ENCODE measurements at regions not wholly inside any gene's neighbourhood (a gene's known extent, or its start where the extent isn't known, plus 50 kb on each side); places are given as distances from the start of the nearest gene placed in this dataset.

DNA sequence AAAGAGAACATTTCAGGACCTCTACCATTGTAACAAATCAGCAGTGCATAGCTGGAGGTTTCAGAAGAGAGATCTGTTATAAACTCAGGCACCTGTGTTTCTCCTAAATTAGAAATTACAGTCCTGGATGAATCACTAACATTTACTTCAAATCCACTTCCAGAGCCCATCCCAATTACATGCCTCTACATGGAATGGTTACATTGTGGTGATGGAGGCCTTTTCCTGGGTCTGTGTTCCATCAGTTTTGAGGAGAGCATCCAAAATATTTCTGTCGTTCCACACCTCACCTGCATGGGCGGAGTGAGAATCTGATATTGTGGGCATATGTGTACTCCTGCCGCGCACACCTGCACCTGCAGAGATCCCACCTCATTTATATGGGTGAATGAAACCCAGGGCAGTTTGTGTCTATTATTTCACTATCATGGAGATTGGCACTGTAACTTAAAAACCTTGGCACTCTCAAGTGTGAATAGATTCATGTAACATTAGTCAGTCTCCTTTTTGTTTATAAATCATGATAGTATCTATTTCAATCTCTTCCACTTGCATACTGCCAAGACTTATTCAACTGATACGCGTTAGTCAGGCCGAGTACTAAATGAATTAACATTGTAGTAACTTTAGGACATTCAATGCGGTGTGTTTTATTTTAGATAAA is 215.1 kb upstream of the FAR2 start:
- ChIA-PET CTCF (no interaction called here), POLR2A (ENCODE audit: low non-redundant PET) (no interaction called here)
- BruUV-seq (replicated peaks) = no TSS peak
- H3K4me3 ChIP-seq (ENCODE audit: low read depth, low read length, poor library complexity, severe bottlenecking) = no peak overlapping the region
- no peaks in the 10 kb centered on the region for H3K4me1 ChIP-seq (ENCODE audit: insufficient read depth, low read length, poor library complexity, severe bottlenecking)
- intact Hi-C loops (cut with micrococcal nuclease; ENCODE audit: unreplicated experiment) = no loop called here
- no peaks in the 10 kb centered on the region for H3K27me3 ChIP-seq (replicated peaks; ENCODE audit: insufficient read depth, low read depth, low read length, poor library complexity)
- H3K27ac ChIP-seq (ENCODE audit: low read depth, low read length, poor library complexity, severe bottlenecking) = no peak overlapping the region
- no peak for DNase-seq (ENCODE audit: low spot score)
- H3K9me3 ChIP-seq (ENCODE audit: low read depth, low read length, poor library complexity, severe bottlenecking) = no peaks in the 10 kb centered on the region
- TF ChIP-seq, protein P1, sequence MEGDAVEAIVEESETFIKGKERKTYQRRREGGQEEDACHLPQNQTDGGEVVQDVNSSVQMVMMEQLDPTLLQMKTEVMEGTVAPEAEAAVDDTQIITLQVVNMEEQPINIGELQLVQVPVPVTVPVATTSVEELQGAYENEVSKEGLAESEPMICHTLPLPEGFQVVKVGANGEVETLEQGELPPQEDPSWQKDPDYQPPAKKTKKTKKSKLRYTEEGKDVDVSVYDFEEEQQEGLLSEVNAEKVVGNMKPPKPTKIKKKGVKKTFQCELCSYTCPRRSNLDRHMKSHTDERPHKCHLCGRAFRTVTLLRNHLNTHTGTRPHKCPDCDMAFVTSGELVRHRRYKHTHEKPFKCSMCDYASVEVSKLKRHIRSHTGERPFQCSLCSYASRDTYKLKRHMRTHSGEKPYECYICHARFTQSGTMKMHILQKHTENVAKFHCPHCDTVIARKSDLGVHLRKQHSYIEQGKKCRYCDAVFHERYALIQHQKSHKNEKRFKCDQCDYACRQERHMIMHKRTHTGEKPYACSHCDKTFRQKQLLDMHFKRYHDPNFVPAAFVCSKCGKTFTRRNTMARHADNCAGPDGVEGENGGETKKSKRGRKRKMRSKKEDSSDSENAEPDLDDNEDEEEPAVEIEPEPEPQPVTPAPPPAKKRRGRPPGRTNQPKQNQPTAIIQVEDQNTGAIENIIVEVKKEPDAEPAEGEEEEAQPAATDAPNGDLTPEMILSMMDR (conservative IDR thresholded peaks at IDR 0.05; ENCODE audit: low read depth, low read length) = no peak
- TF ChIP-seq EZH2 (IDR thresholded peaks at IDR 0.05; ENCODE audit: borderline replicate concordance, low read depth, low read length, poor library complexity, severe bottlenecking) = no peak
- no peaks in the 10 kb centered on the region for H3K36me3 ChIP-seq (ENCODE audit: insufficient read depth, low read length, poor library complexity, severe bottlenecking)

DNA sequence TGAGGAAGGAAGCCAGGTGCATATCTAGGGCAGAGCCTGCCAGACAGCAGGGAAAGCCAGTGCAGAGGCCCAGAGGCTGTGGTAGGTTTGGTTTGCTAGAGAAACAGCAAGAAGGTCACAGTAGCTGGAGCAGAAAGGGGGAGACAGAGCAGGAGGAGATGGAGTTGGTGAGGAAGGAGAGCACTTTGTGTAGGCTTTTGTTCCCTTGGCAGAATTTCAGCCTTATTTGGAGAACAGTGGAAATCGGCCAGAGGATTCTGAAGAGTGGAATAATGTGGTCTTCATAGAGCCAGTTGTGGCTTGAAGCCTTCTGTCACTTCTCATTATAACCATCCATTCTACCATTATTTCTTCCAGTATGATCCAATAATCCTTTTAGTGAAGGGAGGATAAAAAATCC is 212.9 kb upstream of the FAR2 start:
- no TSS peak for BruUV-seq (replicated peaks)
- no peak overlapping the region for H3K27ac ChIP-seq (ENCODE audit: low read depth, low read length, poor library complexity, severe bottlenecking)
- ChIA-PET POLR2A (ENCODE audit: low non-redundant PET) (no interaction called here), CTCF (no interaction called here)
- H3K4me3 ChIP-seq (ENCODE audit: low read depth, low read length, poor library complexity, severe bottlenecking) = no peak overlapping the region
- H3K36me3 ChIP-seq (ENCODE audit: insufficient read depth, low read length, poor library complexity, severe bottlenecking) = no peaks in the 10 kb centered on the region
- no peaks in the 10 kb centered on the region for H3K4me1 ChIP-seq (ENCODE audit: insufficient read depth, low read length, poor library complexity, severe bottlenecking)
- no peak for DNase-seq (ENCODE audit: low spot score)
- H3K9me3 ChIP-seq (ENCODE audit: low read depth, low read length, poor library complexity, severe bottlenecking) = no peaks in the 10 kb centered on the region
- no peaks in the 10 kb centered on the region for H3K27me3 ChIP-seq (replicated peaks; ENCODE audit: insufficient read depth, low read depth, low read length, poor library complexity)
- intact Hi-C loops (cut with micrococcal nuclease; ENCODE audit: unreplicated experiment) = no loop called here
- TF ChIP-seq EZH2 (IDR thresholded peaks at IDR 0.05; ENCODE audit: borderline replicate concordance, low read depth, low read length, poor library complexity, severe bottlenecking) = no peak
- TF ChIP-seq, protein P1 (conservative IDR thresholded peaks at IDR 0.05; ENCODE audit: low read depth, low read length) = no peak

DNA sequence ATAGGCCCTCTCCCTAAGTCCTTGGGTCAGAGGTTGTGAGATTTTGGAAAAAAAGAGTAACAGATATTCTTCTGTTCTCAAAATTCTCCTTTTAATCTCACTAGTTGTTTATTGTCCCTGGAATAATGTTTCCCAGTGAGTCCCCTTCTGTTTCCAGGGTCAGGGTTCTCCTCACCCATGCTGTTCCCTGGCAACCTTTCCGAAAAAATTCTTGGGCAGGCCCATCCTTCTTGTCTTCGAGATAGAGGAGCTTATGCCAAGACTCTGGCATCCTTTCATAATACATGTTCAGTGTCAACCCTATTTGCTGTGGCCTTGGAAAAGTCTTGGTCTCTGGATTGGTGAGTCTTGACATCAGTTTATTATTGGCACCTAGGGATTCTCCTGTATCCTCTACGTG is 212.4 kb upstream of the FAR2 start:
- intact Hi-C loops (cut with micrococcal nuclease; ENCODE audit: unreplicated experiment) = no loop called here
- DNase-seq (ENCODE audit: low spot score) = no peak
- CTCF ChIA-PET = no interaction called here
- no peak for TF ChIP-seq EZH2 (IDR thresholded peaks at IDR 0.05; ENCODE audit: borderline replicate concordance, low read depth, low read length, poor library complexity, severe bottlenecking)
- TF ChIP-seq, protein P1 (conservative IDR thresholded peaks at IDR 0.05; ENCODE audit: low read depth, low read length) = no peak
- POLR2A ChIA-PET (ENCODE audit: low non-redundant PET) = no interaction called here
- no TSS peak for BruUV-seq (replicated peaks)
- Histone ChIP-seq H3K27ac (ENCODE audit: low read depth, low read length, poor library complexity, severe bottlenecking) (no peak overlapping the region), H3K4me3 (ENCODE audit: low read depth, low read length, poor library complexity, severe bottlenecking) (no peak overlapping the region), H3K9me3 (ENCODE audit: low read depth, low read length, poor library complexity, severe bottlenecking) (no peaks in the 10 kb centered on the region), H3K27me3 (replicated peaks; ENCODE audit: insufficient read depth, low read depth, low read length, poor library complexity) (no peaks in the 10 kb centered on the region), H3K4me1 (ENCODE audit: insufficient read depth, low read length, poor library complexity, severe bottlenecking) (no peaks in the 10 kb centered on the region), H3K36me3 (ENCODE audit: insufficient read depth, low read length, poor library complexity, severe bottlenecking) (no peaks in the 10 kb centered on the region)
